K562 (cell line): ENCODE measurements at regions not wholly inside any gene's neighbourhood (a gene's known extent, or its start where the extent isn't known, plus 50 kb on each side); places are given as distances from the start of the nearest gene placed in this dataset.

ENCODE experiments used
- ATAC-seq: fragments of 200-7000 bp; cut with Tn5 transposase; 3 replicates; pipeline ENCODE4 v1.9.1; 2020; ENCODE audit warnings: moderate library complexity
- BruUV-seq: library from RNA; stranded (reverse); fragments of 400-500 nt; replicated peaks from 2 replicates; lab custom pipeline; 2021; lab: Mats Ljungman, UMichigan
- CTCF ChIA-PET: fragments of 300-600 bp; formaldehyde crosslinking; extraction: SDS; loops from one replicate; lab custom pipeline; 2021; ENCODE audit warnings: low intra/inter-chr PET ratio; lab: Yijun Ruan, JAX
- POLR2A ChIA-PET: fragments of 300-600, 350-650 bp; sonication (Branson Sonifier 250); formaldehyde crosslinking; extraction: SDS; loops from one replicate; lab custom pipeline; 2021; ENCODE audit warnings: antibody characterized with exemption, inconsistent platforms; lab: Yijun Ruan, JAX
- DNase-seq, 4 experiments: peaks; one replicate each; pipeline versions ENCODE4 v3.0.0 to v3.0.0-alpha.2; 2011 to 2018; ENCODE audit warnings: low spot score in 3 of 4, mixed read lengths in 3 of 4; ENCODE audit errors: extremely low read depth in 1 of 4
- FAIRE-seq: peaks from 2 replicates; lab custom pipeline; 2011; peaks lifted over from hg19 to GRCh38; lab: Jason Lieb, UNC
- H2AFZ ChIP-seq: 2 replicates; pipeline ENCODE4 v1.6.0; 2011; ENCODE audit warnings: low read depth, low read length, control low read depth, inconsistent platforms
- H3K27ac ChIP-seq: fragments of 200-600 bp; 3 replicates; pipeline ENCODE4 v1.8.0; 2011; ENCODE audit warnings: low read depth, mild to moderate bottlenecking, control low read depth, inconsistent platforms, low read length, moderate library complexity, mixed read lengths; ENCODE audit errors: extremely low read depth
- H3K27me3 ChIP-seq, 2 experiments: fragments of 300-600 bp in 1 of 2; 2 replicates in 1 of 2; 3 replicates in 1 of 2; pipeline versions ENCODE4 v1.6.0 to v1.8.0; 2011; ENCODE audit warnings: inconsistent platforms in 2 of 2, low read length in 2 of 2, mild to moderate bottlenecking in 1 of 2, mixed read lengths in 1 of 2, moderate library complexity in 1 of 2; ENCODE audit not compliant: control insufficient read depth in 2 of 2, insufficient read depth in 2 of 2
- H3K36me3 ChIP-seq: fragments of 300-600 bp; 3 replicates; pipeline ENCODE4 v1.8.0; 2011; ENCODE audit warnings: mild to moderate bottlenecking, low read length, inconsistent platforms; ENCODE audit not compliant: control insufficient read depth, insufficient read depth
- H3K4me1 ChIP-seq, 2 experiments: fragments of 200-600 bp in 1 of 2; replicated peaks in 1 of 2; 2 replicates in 1 of 2; 3 replicates in 1 of 2; pipeline versions ENCODE4 v1.5.1 to v1.8.0; 2011; ENCODE audit warnings: inconsistent platforms in 2 of 2, low read length in 2 of 2, mild to moderate bottlenecking in 1 of 2, mixed read lengths in 1 of 2, moderate library complexity in 1 of 2; ENCODE audit not compliant: control insufficient read depth in 2 of 2, insufficient read depth in 2 of 2
- H3K4me2 ChIP-seq: 2 replicates; pipeline ENCODE4 v1.6.1; 2011; ENCODE audit warnings: low read length, control low read depth, inconsistent platforms, mixed read lengths; ENCODE audit not compliant: insufficient read depth
- H3K4me3 ChIP-seq: fragments of 200-600 bp; sonication (generic), shearing (Covaris generic); 2 replicates; pipeline ENCODE4 v1.5.1; 2016; ENCODE audit warnings: control low read depth, inconsistent platforms
- H3K79me2 ChIP-seq: fragments of 200-600 bp; 3 replicates; pipeline ENCODE4 v1.8.0; 2011; ENCODE audit warnings: low read length, inconsistent platforms; ENCODE audit not compliant: control insufficient read depth, insufficient read depth
- H3K9ac ChIP-seq, 2 experiments: 2 replicates each; pipeline versions ENCODE4 v1.6.0 to v1.6.1; 2011; ENCODE audit warnings: low read depth in 2 of 2, low read length in 2 of 2, control low read depth in 1 of 2, inconsistent platforms in 1 of 2, mild to moderate bottlenecking in 1 of 2, mixed read lengths in 1 of 2; ENCODE audit not compliant: insufficient read depth in 1 of 2
- H3K9me1 ChIP-seq: one replicate; pipeline ENCODE4 v1.6.0; 2011; ENCODE audit warnings: inconsistent platforms, mild to moderate bottlenecking, low read length, moderate library complexity; ENCODE audit not compliant: control insufficient read depth, insufficient read depth
- H3K9me3 ChIP-seq: replicated peaks from 2 replicates; pipeline ENCODE4 v1.5.1; 2011; ENCODE audit warnings: low read depth, low read length, inconsistent platforms; ENCODE audit not compliant: control insufficient read depth, insufficient read depth
- H4K20me1 ChIP-seq: replicated peaks from 2 replicates; pipeline ENCODE4 v1.6.1; 2011; ENCODE audit warnings: low read length, inconsistent platforms, mixed read lengths; ENCODE audit not compliant: control insufficient read depth, insufficient read depth
- ATF2 ChIP-seq: sonication (generic); formaldehyde crosslinking; IDR thresholded peaks from 2 replicates; pipeline ENCODE4 v1.8.1; 2022; ENCODE audit warnings: missing genetic modification reagents
- CAMTA2 ChIP-seq: fragments of 250-450 bp; sonication (Bioruptor Pico); conservative IDR thresholded peaks from 2 replicates; pipeline ENCODE4 v1.5.1; 2022
- CTCF ChIP-seq, 3 experiments: IDR thresholded peaks in 2 of 3; conservative IDR thresholded peaks in 1 of 3; 2 replicates each; pipeline ENCODE4 v1.5.1; 2011 to 2012; ENCODE audit warnings: low read length in 3 of 3, mild to moderate bottlenecking in 3 of 3, control low read depth in 2 of 3, improper control_type of control experiment in 1 of 3, inconsistent platforms in 1 of 3, low read depth in 1 of 3, mixed read lengths in 1 of 3, moderate library complexity in 1 of 3; ENCODE audit not compliant: insufficient read depth in 2 of 3
- JUND ChIP-seq, 2 experiments: IDR thresholded peaks; 2 replicates in 1 of 2; 3 replicates in 1 of 2; pipeline ENCODE4 v1.6.1; 2011; ENCODE audit warnings: borderline replicate concordance in 2 of 2, low read depth in 2 of 2, low read length in 2 of 2, improper control_type of control experiment in 1 of 2, missing biosample characterization in 1 of 2, missing genetic modification characterization in 1 of 2, missing genetic modification reagents in 1 of 2
- NCOA4 ChIP-seq: fragments of 450-650 bp; IDR thresholded peaks from 2 replicates; pipeline ENCODE4 v1.6.1; 2018; ENCODE audit warnings: mild to moderate bottlenecking; ENCODE audit not compliant: partially characterized antibody
- NFATC3 ChIP-seq: fragments of 450-650 bp; IDR thresholded peaks from 2 replicates; pipeline ENCODE4 v1.6.1; 2017; ENCODE audit warnings: mild to moderate bottlenecking
- NR2C1 ChIP-seq, 2 experiments: fragments of 450-650 bp; IDR thresholded peaks; 2 replicates each; pipeline ENCODE4 v1.6.1; 2017; ENCODE audit warnings: mild to moderate bottlenecking in 2 of 2, antibody characterized with exemption in 1 of 2, inconsistent platforms in 1 of 2, missing compliant biosample characterization in 1 of 2, missing genetic modification characterization in 1 of 2
- STAT5B ChIP-seq: fragments of 250-450 bp; sonication (Bioruptor Pico); IDR thresholded peaks from 2 replicates; pipeline ENCODE4 v1.8.0; 2021; ENCODE audit warnings: mild to moderate bottlenecking, inconsistent platforms
- ZNF316 ChIP-seq: fragments of 450-650 bp; IDR thresholded peaks from 2 replicates; pipeline ENCODE4 v1.6.1; 2016
- ZNF707 ChIP-seq: fragments of 250-450 bp; sonication (Bioruptor Pico); conservative IDR thresholded peaks from 2 replicates; pipeline ENCODE4 v1.8.0; 2022; ENCODE audit warnings: inconsistent platforms, mild to moderate bottlenecking, moderate library complexity
- WGBS: fragments of 100-300 bp; shearing (Covaris generic); methylation state at CpG from one replicate; pipeline ENCODE4 v1.1.6; 2016; ENCODE audit warnings: low coverage, mixed read lengths; ENCODE audit not compliant: insufficient coverage; ENCODE audit errors: missing lambda C conversion rate; 5-methylcytosine and 5-hydroxymethylcytosine counted together
- in situ Hi-C: fragments of 300-500 bp; cut with MboI; formaldehyde crosslinking; loops from 4 replicates; pipeline ENCODE4 v1.15.0; 2018; ENCODE audit warnings: inconsistent platforms, mixed read lengths
- intact Hi-C: fragments of 100-400 bp; cut with micrococcal nuclease; formaldehyde crosslinking; loops from 2 replicates; pipeline ENCODE4 v1.14.2; 2022

GRCh38 chr2:211086049-211086448 is 529.6 kb downstream of the CPS1 start (continued):
- TF ChIP-seq CAMTA2 (CRISPR knock-in tag) (no peak), JUND (IDR thresholded peaks at IDR 0.05; ENCODE audit: borderline replicate concordance, low read depth, low read length) (no peak), JUND (tag; IDR thresholded peaks at IDR 0.05; ENCODE audit: borderline replicate concordance, low read depth, low read length) (no peak)

GRCh38 chr2:211089127-211089526 is 532.7 kb downstream of the CPS1 start:
- H3K4me3 ChIP-seq = no peak overlapping the region
- intact Hi-C loops (no loop called here), in situ Hi-C loops (no loop called here)
- no peaks in the 10 kb centered on the region for H3K79me2 ChIP-seq
- TF ChIP-seq STAT5B (CRISPR knock-in tag) (no peak), ZNF316 (peak; percentile 21; the same call in 1 of the 2 replicates)
- H4K20me1 ChIP-seq = no peaks in the 10 kb centered on the region
- H3K9me3 ChIP-seq = no peaks in the 10 kb centered on the region
- no peaks in the 10 kb centered on the region for H3K36me3 ChIP-seq
- DNase-seq (no peak), ATAC-seq (no peak), FAIRE-seq (no peak)
- no peak overlapping the region for H3K9ac ChIP-seq
- POLR2A ChIA-PET = no interaction called here
- CTCF ChIA-PET = no interaction called here
- no peak overlapping the region for H3K27ac ChIP-seq
- WGBS = 0% methylated on average over 3 of the region's 3 CpGs
- no peaks in the 10 kb centered on the region for H3K27me3 ChIP-seq
- no peak overlapping the region for H2AFZ ChIP-seq
- no TSS peak for BruUV-seq
- H3K4me2 ChIP-seq = no peak overlapping the region
- H3K9me1 ChIP-seq = no peaks in the 10 kb centered on the region
- no peaks in the 10 kb centered on the region for H3K4me1 ChIP-seq

- ATAC-seq (no peak), FAIRE-seq (no peak), DNase-seq (no peak)
- in situ Hi-C loops (no loop called here), intact Hi-C loops (no loop called here)
- BruUV-seq = no TSS peak
- Histone ChIP-seq H3K4me1 (no peaks in the 10 kb centered on the region), H3K27me3 (no peaks in the 10 kb centered on the region), H2AFZ (no peak overlapping the region), H3K4me2 (no peak overlapping the region), H4K20me1 (no peaks in the 10 kb centered on the region), H3K9me1 (no peaks in the 10 kb centered on the region), H3K27ac (no peak overlapping the region), H3K36me3 (no peaks in the 10 kb centered on the region), H3K4me3 (no peak overlapping the region), H3K79me2 (no peaks in the 10 kb centered on the region), H3K9ac (no peak overlapping the region), H3K9me3 (no peaks in the 10 kb centered on the region)
- POLR2A ChIA-PET = no interaction called here
- CTCF ChIA-PET = no interaction called here
- WGBS = 3% methylated on average over 3 of the region's 3 CpGs
- TF ChIP-seq NFATC3 = no peak
- TF ChIP-seq ATF2 = no peak
- no peak for TF ChIP-seq ZNF707 (CRISPR knock-in tag)
- TF ChIP-seq NCOA4 = no peak
- TF ChIP-seq CTCF (IDR thresholded peaks at IDR 0.05 in 2 of 3, conservative IDR thresholded peaks at IDR 0.05 in 1 of 3; ENCODE audit: insufficient read depth in 2 of 3, low read depth in 1 of 3, low read length in 3 of 3) = 0 out of 6 replicates have a peak, but pooled peaks of 1 of the 3 experiments have one; percentile 6
- peak; percentile 38; the same call in 1 of the 2 replicates for TF ChIP-seq NR2C1 (IDR thresholded peaks at IDR 0.05)
- no peak for TF ChIP-seq NR2C1 (tag; IDR thresholded peaks at IDR 0.05)
Measured at GRCh38 chr2:211093743-211094303, 537.4 kb downstream of the CPS1 start.
